RCC 7860 (cell line): ENCODE measurements at regions not wholly inside any gene's neighbourhood (a gene's known extent, or its start where the extent isn't known, plus 50 kb on each side); places are given as distances from the start of the nearest gene placed in this dataset.
"Not testable (repeated sequence)": the region's sequence is repeated elsewhere in the genome, so short reads cannot be mapped to it uniquely, and the experiment has no call there.

ENCODE experiments used
- DNase-seq: peaks from one replicate; pipeline ENCODE4 v3.0.0-alpha.2; 2015; ENCODE audit warnings: low spot score
- FAIRE-seq: peaks from 2 replicates; lab custom pipeline; 2012; peaks lifted over from hg19 to GRCh38; lab: Jason Lieb, UNC

DNA sequence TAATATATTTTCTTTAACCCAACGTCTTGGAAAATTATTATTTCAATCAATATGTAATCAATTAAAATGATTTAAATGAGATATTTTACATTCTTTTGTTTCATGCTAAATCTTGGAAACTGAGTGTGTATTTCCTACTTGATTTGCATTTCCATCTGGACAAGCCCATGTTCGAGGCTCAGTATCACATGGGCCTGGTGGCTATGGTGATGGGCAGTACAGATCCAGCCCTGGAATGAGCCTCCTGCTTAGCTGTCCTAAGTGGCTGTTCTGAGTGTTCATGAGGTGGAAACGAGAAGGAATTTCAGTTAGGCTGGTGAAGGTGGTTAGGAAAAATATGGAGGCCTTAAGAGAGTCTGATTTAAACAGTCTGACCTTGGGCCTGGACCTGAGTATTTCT lies 73.0 kb upstream of the ATXN1 start:
- no peak for DNase-seq
- no peak for FAIRE-seq

DNA sequence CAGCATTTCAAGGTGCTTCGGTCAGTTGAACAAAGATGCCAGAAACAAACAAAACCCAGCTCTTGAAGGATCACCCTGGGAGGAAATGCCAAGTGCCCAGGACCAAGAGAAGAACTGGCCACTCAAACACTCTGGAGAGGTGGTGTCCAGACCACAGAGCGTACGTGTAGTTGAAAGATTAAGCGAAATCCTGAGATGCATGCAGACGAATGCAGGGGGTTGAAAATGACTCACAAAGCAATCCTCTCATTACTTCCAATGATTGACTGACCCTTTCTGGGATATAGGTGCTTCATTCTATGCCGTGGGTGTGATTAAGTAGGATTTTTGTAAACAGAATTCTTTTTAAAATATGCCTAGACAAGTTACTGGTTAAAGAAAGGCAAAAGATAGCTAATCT lies 71.5 kb upstream of the ATXN1 start:
- FAIRE-seq (no peak), DNase-seq (no peak)

DNA sequence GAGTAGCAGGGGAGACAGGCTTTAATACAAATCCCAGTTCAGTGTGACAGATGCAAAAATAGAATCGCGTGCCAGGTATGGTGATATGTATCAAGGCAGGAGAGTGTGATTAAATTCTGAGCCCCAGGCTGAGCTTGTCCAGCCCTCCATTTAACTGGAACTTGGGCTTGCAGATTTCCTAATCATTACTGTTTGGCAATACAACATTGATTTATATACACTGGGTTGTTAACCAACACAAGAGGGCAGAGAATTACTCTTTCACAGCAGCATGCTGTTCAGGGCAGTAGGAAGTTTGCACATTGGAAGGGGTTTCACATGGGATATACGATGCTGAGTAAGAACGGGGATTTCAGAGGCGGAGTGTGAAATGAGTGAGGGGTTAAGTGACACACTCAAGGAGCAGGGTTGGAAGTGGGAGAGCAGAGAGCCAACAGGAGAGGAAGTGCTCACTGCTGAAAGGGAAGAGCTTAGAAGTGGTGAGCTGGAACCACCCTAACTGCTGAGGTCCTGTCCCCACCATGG lies 70.8 kb upstream of the ATXN1 start:
- DNase-seq (no peak), FAIRE-seq (no peak)

DNA sequence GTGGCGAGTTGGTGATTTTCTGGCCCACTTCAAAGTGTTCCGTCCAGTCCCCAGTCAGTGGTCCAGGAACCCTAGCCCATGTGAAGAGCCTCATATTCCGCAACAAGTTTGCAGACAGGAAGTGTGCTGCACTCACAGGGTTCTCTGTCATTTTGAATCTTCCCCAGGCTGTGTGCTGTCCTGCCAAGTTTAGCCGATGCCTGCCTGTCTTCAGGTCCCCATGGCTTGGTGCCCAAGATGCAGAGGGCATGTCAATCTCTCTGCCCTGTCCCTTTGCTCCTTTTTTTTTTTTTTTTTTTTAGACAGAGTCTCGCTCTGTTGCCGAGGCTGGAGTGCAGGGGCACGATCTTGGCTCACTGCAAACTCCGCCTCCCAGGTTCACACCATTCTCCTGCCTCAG lies 69.9 kb upstream of the ATXN1 start:
- FAIRE-seq (no peak), DNase-seq (no peak)

DNA sequence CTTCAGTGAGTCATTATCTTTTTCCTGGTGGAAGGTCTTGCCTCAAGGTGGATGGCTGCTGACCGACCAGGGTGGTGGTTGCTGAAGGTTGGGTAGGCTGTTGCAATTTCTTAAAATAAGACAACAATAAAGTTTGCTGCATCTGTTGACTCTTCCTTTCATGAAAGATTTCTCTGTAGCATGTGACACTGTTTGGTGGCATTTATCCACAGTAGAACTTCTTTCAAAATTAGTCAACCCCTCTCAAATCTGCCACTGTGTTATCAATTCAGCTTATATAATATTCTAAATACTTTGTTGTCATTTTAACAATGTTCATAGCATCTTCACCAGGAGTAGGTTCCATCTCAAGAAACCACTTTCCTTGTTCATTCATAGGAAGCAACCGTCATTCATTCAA lies 66.8 kb upstream of the ATXN1 start:
- DNase-seq = no peak
- no peak for FAIRE-seq

DNA sequence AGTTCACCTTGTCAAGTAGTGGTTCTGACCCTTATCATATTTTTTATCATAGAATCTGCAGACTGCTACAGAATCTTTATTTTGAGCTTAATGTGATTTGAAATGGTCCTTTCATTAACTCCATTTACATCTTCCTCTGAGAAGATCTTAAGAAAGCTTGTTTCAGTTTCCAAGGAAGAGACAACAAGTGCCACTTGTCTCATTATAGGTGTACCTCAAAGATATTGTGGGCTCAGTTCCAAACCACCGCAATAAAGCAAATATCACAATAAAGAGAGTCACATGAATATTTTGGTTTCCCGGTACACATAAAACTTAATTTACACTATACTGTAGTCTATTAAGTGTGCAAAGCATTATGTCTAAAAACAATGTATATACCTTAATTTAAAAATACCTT lies 66.4 kb upstream of the ATXN1 start:
- no peak for DNase-seq
- FAIRE-seq = no peak

DNA sequence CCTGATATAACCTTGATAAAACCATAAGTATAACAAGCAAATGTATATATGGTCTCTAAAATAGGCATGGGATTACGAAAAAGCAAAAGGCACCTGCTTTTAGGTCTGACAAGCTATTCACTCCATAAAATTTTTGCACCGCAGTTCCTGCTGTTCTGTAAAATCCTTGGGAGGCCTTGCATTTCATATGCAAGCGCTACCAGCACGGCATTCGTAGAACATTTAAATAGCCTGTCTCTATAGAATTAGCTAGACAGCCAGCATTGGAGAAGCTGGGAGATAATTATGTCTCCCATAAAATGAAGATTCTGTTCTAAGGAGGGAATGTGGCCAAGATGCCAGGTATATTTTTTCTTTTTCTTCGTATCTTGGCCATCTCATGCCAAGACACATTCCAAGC lies 64.5 kb upstream of the ATXN1 start:
- no peak for DNase-seq
- FAIRE-seq = no peak

DNA sequence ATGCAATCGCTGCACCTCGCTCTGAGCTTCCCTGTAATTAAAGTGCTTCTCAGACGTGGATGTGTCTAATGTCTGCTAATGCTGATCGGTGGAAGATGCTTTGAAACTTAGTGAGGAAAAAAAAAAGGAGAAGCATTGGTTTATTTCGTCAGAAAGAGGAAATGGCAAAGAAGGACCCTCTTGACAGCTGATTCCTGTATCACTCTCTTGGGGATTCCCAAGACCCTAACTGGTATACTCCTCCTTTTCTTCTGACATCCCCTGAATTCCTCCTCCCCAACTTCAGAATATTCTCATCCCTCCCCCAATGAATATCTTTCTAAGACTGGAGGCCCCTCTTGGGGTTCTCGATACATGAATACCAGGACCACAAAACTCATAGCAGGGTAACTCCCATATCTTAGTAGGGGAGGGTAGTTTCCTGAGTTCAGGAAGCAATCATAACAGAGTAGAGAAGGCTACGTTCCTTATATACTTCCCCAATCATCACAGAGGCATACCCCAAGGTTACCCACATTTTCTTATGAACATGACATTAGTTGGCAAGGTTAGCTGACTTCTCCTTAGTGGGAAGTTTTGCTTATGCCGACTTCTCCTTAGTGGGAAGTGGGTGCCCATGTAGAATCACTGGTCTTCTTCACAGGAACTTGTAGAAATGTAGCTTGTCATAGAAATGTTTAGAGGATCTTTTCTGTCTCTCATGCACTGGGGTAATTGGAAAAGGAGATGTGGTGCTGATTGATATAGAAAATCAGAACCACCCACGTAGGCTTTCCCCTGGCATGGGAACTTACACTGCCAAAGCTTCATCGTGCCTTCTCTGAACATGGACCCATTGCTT lies 63.8 kb upstream of the ATXN1 start:
- no peak for DNase-seq
- no peak for FAIRE-seq

DNA sequence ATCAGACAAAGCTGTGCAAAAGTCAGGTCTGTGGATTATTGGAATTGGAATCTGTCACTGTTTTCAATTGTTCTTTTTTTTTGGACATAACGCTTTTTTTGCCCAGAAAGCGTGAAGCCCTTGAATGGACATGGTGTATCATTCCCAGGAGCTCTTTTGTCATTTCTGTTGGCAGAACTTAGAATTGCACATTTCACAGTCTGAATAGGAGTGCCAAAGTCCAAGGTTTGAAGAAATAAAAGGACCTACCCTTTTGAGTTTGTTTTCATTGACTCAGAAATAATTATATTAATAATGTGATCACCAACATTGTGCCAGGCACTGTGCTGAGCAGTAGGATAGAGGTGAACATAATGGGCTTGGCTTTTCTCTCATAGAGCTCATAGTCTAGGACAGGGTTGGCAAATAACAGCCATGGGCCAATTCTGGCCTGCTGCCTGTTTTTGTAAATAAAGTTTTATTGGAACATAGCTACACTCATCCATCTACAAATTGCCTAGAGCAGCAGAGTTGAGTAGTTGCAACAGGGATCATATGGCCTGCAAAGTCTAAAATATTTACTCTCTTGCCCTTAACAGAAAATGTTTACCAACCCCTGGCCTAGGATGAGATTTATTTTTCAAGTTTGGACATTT lies 62.6 kb upstream of the ATXN1 start:
- DNase-seq (no peak), FAIRE-seq (no peak)

DNA sequence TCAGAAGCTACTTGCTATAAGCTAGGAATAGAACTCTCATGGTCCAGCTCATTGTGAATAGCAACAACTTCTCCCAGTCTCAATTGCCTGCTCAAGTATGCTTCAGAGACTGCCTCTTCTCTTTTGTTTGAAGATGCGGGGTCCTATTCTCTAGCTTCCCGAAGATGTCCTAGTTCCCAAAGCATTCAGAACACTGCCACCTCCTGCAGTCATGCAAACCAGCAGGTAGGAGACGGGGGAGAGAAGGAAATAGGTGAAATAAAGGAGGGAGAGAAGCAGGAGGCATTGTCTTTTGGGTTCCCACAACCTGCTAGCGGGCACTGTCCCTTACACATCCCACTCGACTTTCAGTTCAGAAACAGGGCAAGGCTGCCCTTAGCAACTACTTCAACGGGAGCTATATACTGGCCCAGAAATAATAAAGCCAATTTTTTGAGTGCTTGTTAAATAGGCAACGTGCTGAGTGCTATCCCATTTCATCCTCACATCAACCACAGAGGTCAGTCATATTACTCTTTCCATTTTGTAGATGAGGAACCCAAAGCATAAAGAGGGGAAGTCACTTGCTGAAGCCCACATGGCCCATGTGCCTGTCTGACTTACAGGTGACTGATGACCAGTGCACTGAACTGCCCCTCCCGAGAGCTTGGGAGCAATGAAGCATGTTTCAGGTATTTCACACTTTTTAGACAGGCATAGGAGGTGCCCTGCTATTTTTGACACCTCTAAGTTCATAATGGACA lies 61.9 kb upstream of the ATXN1 start:
- no peak for DNase-seq
- no peak for FAIRE-seq

DNA sequence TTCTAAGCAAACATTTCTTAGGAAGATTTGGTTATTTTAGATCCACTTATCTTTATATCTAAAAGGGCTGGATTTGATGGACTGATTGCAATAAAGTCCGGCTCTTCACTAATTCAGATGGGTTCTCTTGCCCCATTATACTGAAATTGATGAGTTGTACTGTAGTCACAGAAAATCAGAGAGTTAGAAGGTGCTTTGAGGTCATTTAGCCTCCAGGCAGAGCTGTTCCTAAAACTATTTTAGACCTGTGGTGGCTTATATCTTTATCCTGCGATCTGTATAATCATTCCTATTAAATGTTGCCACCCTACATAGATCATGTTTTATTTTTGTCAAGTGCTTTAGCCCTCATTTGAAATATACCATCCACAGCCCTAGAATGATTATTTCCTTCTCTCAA lies 61.3 kb upstream of the ATXN1 start:
- DNase-seq (no peak), FAIRE-seq (no peak)

DNA sequence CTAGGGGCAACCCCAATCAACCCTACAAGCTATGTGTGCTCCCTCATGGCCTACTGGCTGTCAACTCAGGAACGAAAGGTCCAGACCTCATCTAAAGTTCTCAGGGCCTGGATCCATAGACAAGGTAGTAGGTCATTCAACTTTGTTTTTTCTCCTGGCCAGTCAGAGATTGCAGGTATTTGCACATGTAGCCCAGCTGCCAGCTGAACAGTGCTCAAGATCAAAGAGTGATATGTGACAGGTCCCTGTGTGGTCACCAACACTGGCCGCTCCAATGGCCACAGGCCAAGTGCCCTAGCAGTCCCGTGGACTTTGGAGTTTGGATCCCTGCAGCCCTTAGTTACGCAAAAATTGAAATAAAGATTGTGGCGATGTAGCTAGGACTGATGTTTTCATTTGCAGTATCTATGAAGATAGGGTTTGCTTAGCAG lies 60.6 kb upstream of the ATXN1 start:
- FAIRE-seq = no peak
- DNase-seq = no peak

DNA sequence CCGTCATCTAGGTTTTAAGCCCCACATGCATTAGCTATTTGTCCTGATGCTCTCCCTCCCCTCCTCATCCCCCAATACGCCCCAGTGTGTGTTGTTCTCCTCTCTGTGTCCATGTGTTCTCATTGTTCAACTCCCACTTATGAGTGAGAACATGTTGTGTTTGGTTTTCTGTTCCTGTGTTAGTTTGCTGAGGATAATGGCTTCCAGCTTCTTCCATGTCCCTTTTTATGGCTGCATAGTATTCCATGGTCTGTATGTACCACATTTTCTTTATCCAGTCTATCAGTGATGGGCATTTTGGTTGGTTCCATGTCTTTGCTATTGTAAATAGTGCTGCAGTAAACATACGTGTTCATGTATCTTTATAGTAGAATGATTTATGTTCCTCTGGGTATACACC lies 59.0 kb upstream of the ATXN1 start:
- not testable (repeated sequence) for DNase-seq, FAIRE-seq

DNA sequence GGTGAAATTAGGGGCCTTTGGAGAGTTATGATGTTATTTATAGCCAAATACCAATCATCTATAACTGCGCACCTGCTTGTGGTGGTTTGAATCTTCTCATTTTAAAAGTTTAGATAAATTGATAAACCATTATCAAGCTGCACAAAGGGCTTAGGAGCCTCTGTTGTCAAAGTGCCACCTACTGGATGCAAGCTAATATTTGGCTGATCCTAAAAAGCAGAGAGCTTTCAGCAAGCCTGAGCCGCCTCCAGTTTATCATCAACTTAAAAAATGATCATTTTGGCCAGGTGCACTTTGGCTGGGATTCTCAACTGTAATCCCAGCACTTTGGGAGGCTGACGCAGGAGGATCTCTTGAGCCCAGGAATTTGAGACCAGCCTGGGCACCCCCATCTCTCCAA lies 58.5 kb upstream of the ATXN1 start:
- no peak for FAIRE-seq
- DNase-seq = no peak

DNA sequence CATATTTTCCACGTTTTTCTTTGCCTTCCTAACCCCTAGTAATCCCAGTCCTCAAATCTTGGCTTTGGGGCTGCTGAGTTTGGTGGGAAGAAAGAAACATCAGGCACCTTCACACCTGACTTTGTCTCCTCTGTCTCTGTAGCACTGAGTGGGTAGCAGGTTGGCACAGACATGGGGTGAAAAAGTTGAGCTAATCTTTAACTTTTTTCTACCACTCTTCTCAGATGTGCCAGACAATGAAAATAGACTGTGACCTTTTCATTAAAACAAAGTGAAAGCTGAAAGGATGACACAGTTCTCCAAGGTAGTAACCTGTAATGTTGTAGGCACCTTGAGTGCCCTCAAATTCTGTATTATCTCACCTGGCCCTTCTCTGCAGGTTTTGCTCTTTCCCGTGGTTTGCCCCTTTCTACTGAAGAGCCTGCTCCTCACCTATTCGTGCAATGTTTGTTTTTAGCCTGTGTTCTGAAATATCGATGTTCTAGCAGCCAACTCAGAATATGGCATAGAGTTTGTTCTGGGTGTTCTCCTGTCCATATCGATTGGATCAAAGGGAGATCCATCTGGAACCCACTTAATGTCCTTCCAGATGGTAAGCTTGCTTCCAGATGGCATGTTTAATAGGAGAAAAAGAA lies 57.8 kb upstream of the ATXN1 start:
- no peak for FAIRE-seq
- DNase-seq = no peak

DNA sequence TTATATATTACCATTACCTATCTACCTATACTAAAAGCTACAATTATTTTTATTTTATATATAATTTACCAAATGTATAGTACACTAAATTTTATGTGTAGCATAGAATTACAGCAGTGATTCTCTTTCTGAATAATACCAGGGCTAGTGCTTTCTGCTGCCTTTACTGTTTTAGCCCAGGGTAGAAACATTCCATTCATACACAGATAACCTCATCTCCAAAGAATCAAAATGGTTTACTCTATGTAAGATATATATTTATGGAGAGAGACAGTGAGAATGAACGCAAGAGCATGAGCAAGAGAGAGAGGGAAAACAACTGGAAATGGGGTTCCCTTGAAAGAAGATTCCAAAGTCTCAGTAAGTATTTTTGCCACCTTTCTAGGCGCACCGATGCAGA lies 56.3 kb upstream of the ATXN1 start:
- no peak for DNase-seq
- FAIRE-seq = no peak

DNA sequence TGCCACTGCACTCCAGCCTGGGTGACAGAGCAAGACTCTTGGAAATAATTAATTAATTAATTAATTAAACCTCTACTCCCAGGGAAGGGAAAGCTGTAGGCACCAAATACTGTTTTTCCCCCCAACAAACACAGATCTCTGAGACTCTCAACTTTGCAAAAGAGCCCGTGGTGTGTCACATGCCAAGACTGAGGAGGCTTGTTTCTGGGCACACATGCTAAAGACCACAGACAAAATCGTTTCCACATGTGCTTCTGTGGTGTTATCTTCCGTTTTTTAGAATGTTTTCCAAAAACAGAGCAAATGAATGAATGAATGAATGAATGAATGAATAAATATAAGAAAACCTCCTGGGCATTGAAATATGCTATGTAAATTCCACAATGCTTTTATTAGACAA lies 55.6 kb upstream of the ATXN1 start:
- FAIRE-seq = no peak

DNA sequence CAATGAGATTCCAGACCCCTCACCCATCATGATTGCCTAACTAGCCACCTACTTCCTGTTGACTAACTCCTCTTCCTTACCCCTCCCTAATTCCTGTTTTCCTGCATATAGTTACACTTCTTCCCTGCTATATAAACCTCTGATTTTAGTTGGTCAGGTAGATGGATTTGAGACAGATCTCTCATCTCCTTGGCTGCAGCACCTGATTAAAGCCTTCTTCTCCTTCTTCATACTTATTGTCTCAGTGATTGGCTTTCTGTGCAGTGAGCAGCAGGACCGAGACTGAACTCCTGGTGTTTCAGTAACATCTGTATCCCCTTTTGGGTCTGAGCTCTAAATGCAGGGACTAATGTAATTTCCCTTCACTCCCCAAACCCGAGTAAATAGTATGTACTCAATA lies 51.7 kb upstream of the ATXN1 start:
- DNase-seq (no peak), FAIRE-seq (no peak)

More for the DNA sequence above, 55.6 kb upstream of the ATXN1 start:
- DNase-seq = no peak

DNA sequence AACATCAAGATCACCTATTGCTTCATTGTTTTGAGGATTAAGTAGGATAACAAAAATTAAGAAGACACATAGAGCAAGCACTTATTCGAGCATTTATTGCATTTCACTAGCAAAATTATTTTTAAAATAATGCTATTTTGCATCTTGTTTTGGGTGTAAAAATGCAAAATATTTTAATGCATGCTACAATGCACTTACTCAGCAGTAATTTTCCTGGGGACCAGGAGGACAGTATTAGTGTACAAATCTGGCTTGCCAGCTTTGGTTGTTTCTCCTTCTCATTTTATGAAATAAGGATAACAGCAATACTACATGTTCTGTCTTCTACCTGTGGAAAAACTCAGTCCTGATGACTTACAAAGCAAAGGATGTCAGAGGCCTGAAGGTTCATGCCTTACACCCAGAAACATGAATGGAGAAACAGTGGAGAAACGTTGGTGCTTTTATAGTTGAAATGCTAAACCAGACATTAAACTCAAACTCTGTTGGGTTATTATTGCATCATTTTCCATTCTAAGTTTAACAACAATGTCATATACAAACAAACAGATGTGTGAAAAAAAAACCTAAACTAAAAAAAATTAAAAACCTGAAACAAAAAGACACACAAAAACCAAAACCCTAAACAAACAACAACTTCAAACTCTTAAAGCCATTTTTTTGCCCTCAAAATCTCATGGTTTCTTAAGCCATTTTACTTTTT lies 50.2 kb upstream of the ATXN1 start:
- DNase-seq (no peak), FAIRE-seq (no peak)
